ENCODE measurements at regions not wholly inside any gene's neighbourhood (a gene's known extent, or its start where the extent isn't known, plus 50 kb on each side); places are given as distances from the start of the nearest gene placed in this dataset.

DNA sequence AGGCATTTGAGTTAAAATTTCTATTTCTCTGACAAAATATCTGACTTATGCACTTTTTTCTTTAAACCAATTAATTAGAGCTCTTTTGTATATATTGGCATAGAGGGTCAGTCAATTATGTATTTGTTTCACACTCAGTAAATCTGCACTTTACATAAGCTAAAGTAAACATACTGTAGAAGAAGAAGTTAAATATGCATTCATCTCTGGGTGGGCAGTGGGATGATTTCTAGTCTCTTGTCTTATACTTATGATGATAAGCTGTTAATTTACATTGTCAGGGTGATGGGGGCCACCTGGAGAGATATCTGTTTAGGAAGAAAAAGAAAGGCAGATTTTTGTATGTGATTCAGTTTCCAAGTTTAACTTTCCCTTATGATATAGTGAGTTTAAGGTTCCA lies 330.8 kb downstream of the IPO8 start:
- TF ChIP-seq EZH2 (IDR thresholded peaks at IDR 0.05; ENCODE audit: insufficient read depth, low read length) = no peak
- TF ChIP-seq, protein P1, sequence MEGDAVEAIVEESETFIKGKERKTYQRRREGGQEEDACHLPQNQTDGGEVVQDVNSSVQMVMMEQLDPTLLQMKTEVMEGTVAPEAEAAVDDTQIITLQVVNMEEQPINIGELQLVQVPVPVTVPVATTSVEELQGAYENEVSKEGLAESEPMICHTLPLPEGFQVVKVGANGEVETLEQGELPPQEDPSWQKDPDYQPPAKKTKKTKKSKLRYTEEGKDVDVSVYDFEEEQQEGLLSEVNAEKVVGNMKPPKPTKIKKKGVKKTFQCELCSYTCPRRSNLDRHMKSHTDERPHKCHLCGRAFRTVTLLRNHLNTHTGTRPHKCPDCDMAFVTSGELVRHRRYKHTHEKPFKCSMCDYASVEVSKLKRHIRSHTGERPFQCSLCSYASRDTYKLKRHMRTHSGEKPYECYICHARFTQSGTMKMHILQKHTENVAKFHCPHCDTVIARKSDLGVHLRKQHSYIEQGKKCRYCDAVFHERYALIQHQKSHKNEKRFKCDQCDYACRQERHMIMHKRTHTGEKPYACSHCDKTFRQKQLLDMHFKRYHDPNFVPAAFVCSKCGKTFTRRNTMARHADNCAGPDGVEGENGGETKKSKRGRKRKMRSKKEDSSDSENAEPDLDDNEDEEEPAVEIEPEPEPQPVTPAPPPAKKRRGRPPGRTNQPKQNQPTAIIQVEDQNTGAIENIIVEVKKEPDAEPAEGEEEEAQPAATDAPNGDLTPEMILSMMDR (IDR thresholded peaks at IDR 0.05; ENCODE audit: insufficient read depth, low read depth, low read length) = no peak
